Fibroblast of lung (primary cell): ENCODE measurements at regions not wholly inside any gene's neighbourhood (a gene's known extent, or its start where the extent isn't known, plus 50 kb on each side); places are given as distances from the start of the nearest gene placed in this dataset.

Experiments
- CTCF ChIP-seq, 2 donors: IDR thresholded peaks in 1 of 2; conservative IDR thresholded peaks in 1 of 2; 1 replicate in 1 of 2; 2 replicates in 1 of 2; pipeline ENCODE4 v1.5.1; 2011 to 2012; ENCODE audit warnings: low read length in 2 of 2, control low read depth in 1 of 2, inconsistent platforms in 1 of 2, low read depth in 1 of 2, mild to moderate bottlenecking in 1 of 2
- EZH2 ChIP-seq: IDR thresholded peaks from 2 replicates; pipeline ENCODE4 v1.5.1; 2012; ENCODE audit warnings: low read length, control low read depth, mild to moderate bottlenecking; ENCODE audit errors: missing control alignments

DNA sequence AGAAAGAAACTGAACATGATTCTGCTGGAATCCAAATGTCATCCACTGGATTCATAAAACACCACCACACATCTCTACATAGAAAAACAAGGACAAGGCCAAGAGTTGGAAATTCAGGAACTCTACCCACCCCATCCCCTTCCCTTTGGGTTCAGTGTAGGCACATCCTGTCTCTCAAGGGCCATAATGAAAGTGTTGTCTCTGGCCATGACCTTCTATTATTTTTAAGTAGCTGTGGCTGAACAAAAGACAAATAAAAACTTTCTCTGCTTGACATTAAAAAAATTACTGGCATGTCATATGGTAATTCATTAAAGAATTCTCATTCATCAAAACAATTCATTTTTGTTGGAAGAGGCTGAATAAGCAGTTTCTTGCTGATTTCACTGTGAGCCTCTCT lies 54.9 kb upstream of the ZBTB18 start:
- TF ChIP-seq CTCF (conservative IDR thresholded peaks at IDR 0.05 in 1 of 2, IDR thresholded peaks at IDR 0.05 in 1 of 2; ENCODE audit: low read depth in 1 of 2, low read length in 2 of 2): no peak
- no peak for TF ChIP-seq EZH2
